ENCODE measurements at regions not wholly inside any gene's neighbourhood (a gene's known extent, or its start where the extent isn't known, plus 50 kb on each side); places are given as distances from the start of the nearest gene placed in this dataset.

DNA sequence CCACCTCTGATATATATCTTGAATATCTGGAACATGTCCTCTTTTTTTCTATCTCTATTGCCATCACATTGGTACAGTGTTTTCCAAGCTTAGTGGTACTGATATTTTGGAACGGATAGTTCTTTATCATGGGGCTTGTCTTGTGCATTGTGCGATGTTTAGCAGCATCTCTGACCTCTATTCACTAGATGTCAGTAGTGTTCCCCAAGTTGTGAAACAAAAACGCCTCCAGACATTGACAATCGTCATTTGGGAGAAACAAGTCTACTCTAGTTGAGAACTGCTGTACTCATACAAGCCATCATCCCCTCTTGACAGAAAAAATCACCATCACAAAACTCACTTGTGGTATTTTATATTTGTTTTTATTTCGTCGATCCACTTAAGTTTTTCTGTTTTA lies 79.7 kb upstream of the CHODL start:
- DNase-seq (ENCODE audit: low read depth) (peak; percentile 18), FAIRE-seq (no peak)
- Histone ChIP-seq H3K27me3 (ENCODE audit: control insufficient read depth, insufficient read depth, low read length) (no peaks in the 10 kb centered on the region), H3K4me3 (ENCODE audit: low read depth, low read length) (no peak overlapping the region), H3K36me3 (ENCODE audit: control insufficient read depth, insufficient read depth, low read length) (no peaks in the 10 kb centered on the region)
- TF ChIP-seq, protein P1, sequence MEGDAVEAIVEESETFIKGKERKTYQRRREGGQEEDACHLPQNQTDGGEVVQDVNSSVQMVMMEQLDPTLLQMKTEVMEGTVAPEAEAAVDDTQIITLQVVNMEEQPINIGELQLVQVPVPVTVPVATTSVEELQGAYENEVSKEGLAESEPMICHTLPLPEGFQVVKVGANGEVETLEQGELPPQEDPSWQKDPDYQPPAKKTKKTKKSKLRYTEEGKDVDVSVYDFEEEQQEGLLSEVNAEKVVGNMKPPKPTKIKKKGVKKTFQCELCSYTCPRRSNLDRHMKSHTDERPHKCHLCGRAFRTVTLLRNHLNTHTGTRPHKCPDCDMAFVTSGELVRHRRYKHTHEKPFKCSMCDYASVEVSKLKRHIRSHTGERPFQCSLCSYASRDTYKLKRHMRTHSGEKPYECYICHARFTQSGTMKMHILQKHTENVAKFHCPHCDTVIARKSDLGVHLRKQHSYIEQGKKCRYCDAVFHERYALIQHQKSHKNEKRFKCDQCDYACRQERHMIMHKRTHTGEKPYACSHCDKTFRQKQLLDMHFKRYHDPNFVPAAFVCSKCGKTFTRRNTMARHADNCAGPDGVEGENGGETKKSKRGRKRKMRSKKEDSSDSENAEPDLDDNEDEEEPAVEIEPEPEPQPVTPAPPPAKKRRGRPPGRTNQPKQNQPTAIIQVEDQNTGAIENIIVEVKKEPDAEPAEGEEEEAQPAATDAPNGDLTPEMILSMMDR (IDR thresholded peaks at IDR 0.05; ENCODE audit: insufficient read depth, low read length, severe bottlenecking): no peak

DNA sequence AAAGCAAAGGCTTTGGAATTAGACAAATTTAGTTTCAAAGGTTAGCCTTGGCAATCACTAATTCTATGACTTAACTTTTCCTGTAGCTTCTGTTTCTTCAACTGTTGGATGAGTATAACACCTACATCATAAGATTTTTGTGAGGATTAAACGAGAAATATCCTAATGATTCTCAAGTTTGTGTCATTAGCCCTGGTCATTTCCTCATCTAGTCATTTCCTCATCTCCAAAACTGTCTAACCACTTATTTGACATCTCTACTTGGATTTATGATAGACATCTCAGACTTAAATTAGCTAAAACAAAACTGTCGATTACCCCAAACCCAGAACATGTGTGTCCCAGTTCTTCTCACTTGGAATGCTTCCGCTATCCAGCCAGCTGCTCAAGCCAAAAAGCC lies 80.2 kb upstream of the CHODL start:
- DNase-seq (ENCODE audit: low read depth): no peak
- TF ChIP-seq, protein P1 (IDR thresholded peaks at IDR 0.05; ENCODE audit: insufficient read depth, low read length, severe bottlenecking): no peak
- H3K27me3 ChIP-seq (ENCODE audit: control insufficient read depth, insufficient read depth, low read length): no peaks in the 10 kb centered on the region
- FAIRE-seq: no peak
- H3K4me3 ChIP-seq (ENCODE audit: low read depth, low read length): no peak overlapping the region
- no peaks in the 10 kb centered on the region for H3K36me3 ChIP-seq (ENCODE audit: control insufficient read depth, insufficient read depth, low read length)

DNA sequence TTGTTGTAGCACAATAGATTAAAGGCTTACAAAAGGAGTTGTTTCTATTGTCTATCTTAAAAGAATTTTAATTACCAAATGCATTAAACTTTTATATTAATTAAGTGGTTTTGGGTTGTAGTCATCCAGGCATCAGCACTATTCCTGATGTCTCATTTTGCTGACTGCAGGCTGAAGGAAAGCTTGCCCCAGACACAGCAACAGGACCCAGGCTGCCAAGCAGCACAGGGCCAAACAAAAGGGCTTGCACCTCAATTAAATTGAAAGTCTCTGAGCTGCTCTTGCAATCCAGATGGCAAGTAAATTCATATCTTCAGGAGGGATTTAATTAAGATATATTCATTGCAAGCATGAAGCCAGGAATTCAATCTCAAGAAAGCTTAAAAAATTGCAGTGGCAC lies 80.7 kb upstream of the CHODL start:
- no peaks in the 10 kb centered on the region for H3K27me3 ChIP-seq (ENCODE audit: control insufficient read depth, insufficient read depth, low read length)
- TF ChIP-seq, protein P1 (IDR thresholded peaks at IDR 0.05; ENCODE audit: insufficient read depth, low read length, severe bottlenecking): no peak
- H3K4me3 ChIP-seq (ENCODE audit: low read depth, low read length): no peak overlapping the region
- no peak for FAIRE-seq
- no peaks in the 10 kb centered on the region for H3K36me3 ChIP-seq (ENCODE audit: control insufficient read depth, insufficient read depth, low read length)
- DNase-seq (ENCODE audit: low read depth): no peak

DNA sequence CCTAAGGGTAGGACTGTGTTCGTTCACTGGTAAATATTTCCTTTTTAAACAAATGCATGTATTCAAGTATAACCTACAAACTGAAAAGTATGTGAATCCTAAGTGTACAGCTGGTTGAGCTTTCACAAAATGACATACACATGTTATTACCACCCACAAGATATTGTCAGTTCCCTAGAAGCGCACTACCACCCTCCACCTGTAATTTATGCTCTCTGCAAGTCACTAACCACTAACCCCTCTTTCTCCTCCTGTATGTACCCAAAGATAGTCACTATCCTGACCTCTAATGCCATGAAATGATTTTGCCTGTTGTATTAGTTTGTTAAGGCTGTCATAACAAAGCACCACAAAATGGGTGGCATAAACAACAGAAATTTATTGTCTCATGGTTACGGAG lies 82.8 kb upstream of the CHODL start:
- no peak for DNase-seq (ENCODE audit: low read depth)
- Histone ChIP-seq H3K4me3 (ENCODE audit: low read depth, low read length) (no peak overlapping the region), H3K27me3 (ENCODE audit: control insufficient read depth, insufficient read depth, low read length) (no peaks in the 10 kb centered on the region), H3K36me3 (ENCODE audit: control insufficient read depth, insufficient read depth, low read length) (no peaks in the 10 kb centered on the region)
- FAIRE-seq: no peak
- TF ChIP-seq, protein P1 (IDR thresholded peaks at IDR 0.05; ENCODE audit: insufficient read depth, low read length, severe bottlenecking): no peak

DNA sequence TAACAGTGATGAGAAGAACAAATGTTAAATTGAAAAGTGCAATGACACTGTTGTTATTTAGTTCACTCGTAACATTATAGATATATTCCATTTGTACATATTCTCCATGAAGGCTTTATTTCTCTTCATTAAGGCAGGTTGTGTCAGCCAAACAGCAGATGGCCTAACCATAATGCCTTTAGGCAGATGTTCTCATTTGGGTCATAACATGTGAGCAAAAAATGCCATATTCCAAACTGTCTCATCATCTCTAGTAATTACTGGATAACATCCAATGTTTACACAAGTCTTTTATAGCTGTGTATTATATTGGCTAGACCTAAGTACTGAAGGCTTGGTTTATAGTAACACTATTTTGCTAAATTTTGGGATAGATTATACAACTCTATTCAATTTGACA lies 87.2 kb upstream of the CHODL start:
- FAIRE-seq (no peak), DNase-seq (ENCODE audit: low read depth) (no peak)
- Histone ChIP-seq H3K4me3 (ENCODE audit: low read depth, low read length) (no peak overlapping the region), H3K36me3 (ENCODE audit: control insufficient read depth, insufficient read depth, low read length) (no peaks in the 10 kb centered on the region), H3K27me3 (ENCODE audit: control insufficient read depth, insufficient read depth, low read length) (no peaks in the 10 kb centered on the region)
- TF ChIP-seq, protein P1 (IDR thresholded peaks at IDR 0.05; ENCODE audit: insufficient read depth, low read length, severe bottlenecking): no peak

DNA sequence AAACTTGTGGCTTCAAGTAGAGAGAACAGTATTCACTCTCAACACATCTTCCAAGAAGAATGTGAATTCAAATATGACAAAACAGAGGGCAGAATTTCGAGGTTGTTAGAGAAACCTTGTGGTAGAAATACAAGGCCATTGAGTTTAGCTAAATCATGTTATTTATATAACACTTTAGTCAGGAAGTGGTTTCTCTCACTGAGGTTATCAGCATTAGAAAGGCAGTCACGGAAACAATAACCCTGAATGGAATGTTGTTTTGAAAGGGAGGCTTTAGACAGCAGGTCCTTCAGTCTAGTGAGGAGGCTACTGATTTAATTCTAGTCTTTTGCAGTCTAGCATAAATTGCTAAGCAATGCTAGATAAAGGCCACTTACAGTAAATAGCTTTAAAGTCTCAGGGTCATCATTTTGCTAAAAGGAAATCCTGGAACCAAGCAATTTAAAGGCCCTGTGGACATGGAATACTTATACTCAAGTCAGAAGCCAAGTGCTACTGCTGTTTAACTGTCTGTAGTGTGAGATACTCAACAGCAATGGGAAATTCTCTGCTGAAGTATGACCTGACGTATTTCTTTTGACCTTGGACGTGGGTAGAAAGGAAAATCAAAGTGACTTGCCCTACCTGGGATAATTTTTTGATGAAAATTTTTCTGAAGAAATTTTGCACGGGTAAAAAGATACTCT lies 89.0 kb upstream of the CHODL start:
- DNase-seq (ENCODE audit: low read depth): no peak
- no peaks in the 10 kb centered on the region for H3K27me3 ChIP-seq (ENCODE audit: control insufficient read depth, insufficient read depth, low read length)
- H3K36me3 ChIP-seq (ENCODE audit: control insufficient read depth, insufficient read depth, low read length): no peaks in the 10 kb centered on the region
- TF ChIP-seq, protein P1 (IDR thresholded peaks at IDR 0.05; ENCODE audit: insufficient read depth, low read length, severe bottlenecking): no peak
- no peak overlapping the region for H3K4me3 ChIP-seq (ENCODE audit: low read depth, low read length)
- no peak for FAIRE-seq
